Liver (tissue), 8 donors: ENCODE measurements at regions not wholly inside any gene's neighbourhood (a gene's known extent, or its start where the extent isn't known, plus 50 kb on each side); places are given as distances from the start of the nearest gene placed in this dataset.

Source experiments
- DNase-seq: peaks from one replicate; pipeline ENCODE4 v3.0.0-alpha.2; 2017; ENCODE audit warnings: low spot score
- H3K27ac ChIP-seq, 2 donors: one replicate each; pipeline ENCODE4 v1.7.0; 2013; ENCODE audit warnings: inconsistent platforms in 2 of 2, low read length in 2 of 2, control low read depth in 1 of 2, low read depth in 1 of 2, mild to moderate bottlenecking in 1 of 2
- H3K27me3 ChIP-seq, 4 donors: one replicate each; pipeline versions ENCODE4 v1.6.1 to v1.7.0; 2013; ENCODE audit warnings: low read length in 3 of 4, inconsistent platforms in 1 of 4, mild to moderate bottlenecking in 1 of 4, moderate library complexity in 1 of 4; ENCODE audit not compliant: control insufficient read depth in 4 of 4, insufficient read depth in 4 of 4
- H3K36me3 ChIP-seq, 4 donors: one replicate each; pipeline versions ENCODE4 v1.6.1 to v1.7.0; 2013; ENCODE audit warnings: low read length in 3 of 4, mild to moderate bottlenecking in 3 of 4, low read depth in 1 of 4, moderate library complexity in 1 of 4; ENCODE audit not compliant: control insufficient read depth in 4 of 4, insufficient read depth in 3 of 4
- H3K4me1 ChIP-seq, 4 donors: one replicate each; pipeline versions ENCODE4 v1.6.1 to v1.7.0; 2013; ENCODE audit warnings: low read length in 3 of 4, mild to moderate bottlenecking in 3 of 4, moderate library complexity in 1 of 4; ENCODE audit not compliant: control insufficient read depth in 4 of 4, insufficient read depth in 4 of 4
- H3K4me3 ChIP-seq, 3 donors: one replicate each; pipeline versions ENCODE4 v1.6.1 to v1.7.0; 2013; ENCODE audit warnings: low read length in 3 of 3, control low read depth in 1 of 3, low read depth in 1 of 3, mild to moderate bottlenecking in 1 of 3
- H3K9ac ChIP-seq, 2 donors: one replicate each; pipeline ENCODE4 v1.7.0; 2013; ENCODE audit warnings: low read length in 2 of 2, mild to moderate bottlenecking in 2 of 2, moderate library complexity in 2 of 2, control low read depth in 1 of 2, low read depth in 1 of 2
- H3K9me3 ChIP-seq, 4 donors: one replicate each; pipeline versions ENCODE4 v1.6.1 to v1.7.0; 2013; ENCODE audit warnings: low read length in 3 of 4; ENCODE audit not compliant: control insufficient read depth in 4 of 4
- EGR1 ChIP-seq, 2 donors: IDR thresholded peaks; 2 replicates each; pipeline ENCODE4 v1.6.1; 2016 to 2018; ENCODE audit warnings: antibody characterized with exemption in 2 of 2, low read depth in 2 of 2
- FOXA1 ChIP-seq: IDR thresholded peaks from 2 replicates; pipeline ENCODE4 v1.6.1; 2016; ENCODE audit warnings: antibody characterized with exemption
- FOXA2 ChIP-seq: IDR thresholded peaks from 2 replicates; pipeline ENCODE4 v1.6.1; 2016; ENCODE audit warnings: antibody characterized with exemption
- GABPA ChIP-seq, 2 donors: IDR thresholded peaks in 1 of 2; conservative IDR thresholded peaks in 1 of 2; 2 replicates each; pipeline ENCODE4 v1.6.1; 2016; ENCODE audit warnings: antibody characterized with exemption in 2 of 2, mild to moderate bottlenecking in 1 of 2, moderate library complexity in 1 of 2
- HNF4A ChIP-seq, 2 donors: conservative IDR thresholded peaks; 2 replicates each; pipeline ENCODE4 v1.6.1; 2016; ENCODE audit warnings: antibody characterized with exemption in 2 of 2, mild to moderate bottlenecking in 2 of 2
- HNF4G ChIP-seq: IDR thresholded peaks from 2 replicates; pipeline ENCODE4 v1.6.1; 2016; ENCODE audit warnings: antibody characterized with exemption
- JUND ChIP-seq, 2 donors: IDR thresholded peaks; 2 replicates each; pipeline ENCODE4 v1.6.1; 2016; ENCODE audit warnings: antibody characterized with exemption in 2 of 2
- NR2F2 ChIP-seq: IDR thresholded peaks from 2 replicates; pipeline ENCODE4 v1.6.1; 2016; ENCODE audit warnings: antibody characterized with exemption
- RAD21 ChIP-seq, 2 donors: IDR thresholded peaks; 2 replicates each; pipeline ENCODE4 v1.6.1; 2016; ENCODE audit warnings: antibody characterized with exemption in 2 of 2, mild to moderate bottlenecking in 2 of 2
- RXRA ChIP-seq, 2 donors: IDR thresholded peaks; 2 replicates each; pipeline ENCODE4 v1.6.1; 2017 to 2018; ENCODE audit warnings: antibody characterized with exemption in 2 of 2, mild to moderate bottlenecking in 1 of 2
- SP1 ChIP-seq: IDR thresholded peaks from 2 replicates; pipeline ENCODE4 v1.6.1; 2018; ENCODE audit warnings: antibody characterized with exemption, mild to moderate bottlenecking
- TAF1 ChIP-seq: conservative IDR thresholded peaks from 2 replicates; pipeline ENCODE4 v1.6.1; 2016; ENCODE audit warnings: antibody characterized with exemption, mild to moderate bottlenecking
- YY1 ChIP-seq: IDR thresholded peaks from 2 replicates; pipeline ENCODE4 v1.6.1; 2016; ENCODE audit warnings: antibody characterized with exemption, mild to moderate bottlenecking
- WGBS: extraction: QIAGEN DNeasy Blood & Tissue Kit; methylation state at CpG from one replicate; pipeline ENCODE4 v1.1.7; 2013; 5-methylcytosine and 5-hydroxymethylcytosine counted together
- TF ChIP-seq, protein P1 (sequence below): IDR thresholded peaks from 2 replicates; pipeline ENCODE4 v1.6.1; 2016; ENCODE audit warnings: antibody characterized with exemption
- TF ChIP-seq, protein P2 (sequence below): IDR thresholded peaks from 2 replicates; pipeline ENCODE4 v1.6.1; 2016; ENCODE audit warnings: antibody characterized with exemption
- TF ChIP-seq, protein P3 (sequence below): IDR thresholded peaks from 2 replicates; pipeline ENCODE4 v1.6.1; 2016; ENCODE audit warnings: antibody characterized with exemption
- TF ChIP-seq, protein P4 (sequence below): IDR thresholded peaks from 2 replicates; pipeline ENCODE4 v1.6.1; 2016; ENCODE audit warnings: antibody characterized with exemption, mild to moderate bottlenecking
- TF ChIP-seq, protein P5 (sequence below): fragments of 150-350 bp; IDR thresholded peaks from 2 replicates; pipeline ENCODE4 v1.5.1; 2017; ENCODE audit warnings: improper control_type of control experiment, low read depth, low read length; ENCODE audit not compliant: missing input control
- donor health status: healthy.
- donor health status: healthy.
- donor health status: healthy.
- donor health status: healthy.
- donor health status: healthy.

DNA sequence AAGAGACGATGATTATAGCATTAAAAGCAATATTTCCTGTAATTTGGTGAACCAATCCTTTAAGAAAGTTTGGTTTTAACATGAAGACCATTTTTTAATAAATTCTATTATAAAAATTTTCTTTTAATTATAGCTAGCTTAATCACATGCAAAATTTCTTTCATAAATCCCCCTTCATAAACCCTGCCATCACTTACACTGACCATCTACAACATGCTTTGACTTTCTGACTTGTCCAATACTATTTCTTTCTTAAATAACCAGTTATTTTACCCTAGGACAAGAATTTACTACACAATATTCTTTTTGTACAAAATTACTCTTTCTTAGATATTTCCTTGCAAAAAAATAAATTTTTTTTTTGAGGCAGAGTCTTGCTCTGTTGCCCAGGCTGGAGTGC, 1334.8 kb downstream of the CDH11 start:
- DNase-seq, result no peak

DNA sequence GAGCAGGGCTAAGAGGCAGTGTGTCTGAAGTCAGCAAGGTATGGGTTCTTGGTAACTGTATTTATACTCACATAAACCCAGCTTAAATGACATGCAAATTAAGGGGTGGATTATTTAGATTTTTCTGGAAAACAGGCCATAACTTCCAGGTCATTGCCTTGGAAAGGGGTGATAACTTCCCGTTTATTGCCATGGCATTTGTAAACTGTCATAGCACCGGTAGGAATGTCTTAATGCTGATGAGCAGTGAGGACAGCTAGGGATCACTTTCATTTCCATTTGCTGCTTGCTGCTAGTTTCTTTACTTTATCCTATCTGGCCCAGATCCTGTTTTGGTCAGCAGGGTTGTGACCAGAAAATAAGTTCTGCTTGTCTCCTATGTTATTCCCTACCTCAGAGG, 1336.7 kb downstream of the CDH11 start:
- no peaks in the 10 kb centered on the region for H3K27me3 ChIP-seq
- no peak for DNase-seq
- H3K27ac ChIP-seq, result no peak overlapping the region
- no peak overlapping the region for H3K9ac ChIP-seq
- H3K4me1 ChIP-seq, result no peaks in the 10 kb centered on the region
- no peak overlapping the region for H3K4me3 ChIP-seq
- WGBS, result 72% methylated on average over 2 of the region's 2 CpGs
- no peaks in the 10 kb centered on the region for H3K9me3 ChIP-seq
- no peaks in the 10 kb centered on the region for H3K36me3 ChIP-seq
- no peak for TF ChIP-seq EGR1 (IDR thresholded peaks at IDR 0.05; ENCODE audit: low read depth in 2 of 2)
- TF ChIP-seq, protein P1, sequence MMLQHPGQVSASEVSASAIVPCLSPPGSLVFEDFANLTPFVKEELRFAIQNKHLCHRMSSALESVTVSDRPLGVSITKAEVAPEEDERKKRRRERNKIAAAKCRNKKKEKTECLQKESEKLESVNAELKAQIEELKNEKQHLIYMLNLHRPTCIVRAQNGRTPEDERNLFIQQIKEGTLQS, result no peak
- no peak for TF ChIP-seq HNF4A (conservative IDR thresholded peaks at IDR 0.05)
- no peak for TF ChIP-seq GABPA (IDR thresholded peaks at IDR 0.05 in 1 of 2, conservative IDR thresholded peaks at IDR 0.05 in 1 of 2)
- TF ChIP-seq, protein P2, sequence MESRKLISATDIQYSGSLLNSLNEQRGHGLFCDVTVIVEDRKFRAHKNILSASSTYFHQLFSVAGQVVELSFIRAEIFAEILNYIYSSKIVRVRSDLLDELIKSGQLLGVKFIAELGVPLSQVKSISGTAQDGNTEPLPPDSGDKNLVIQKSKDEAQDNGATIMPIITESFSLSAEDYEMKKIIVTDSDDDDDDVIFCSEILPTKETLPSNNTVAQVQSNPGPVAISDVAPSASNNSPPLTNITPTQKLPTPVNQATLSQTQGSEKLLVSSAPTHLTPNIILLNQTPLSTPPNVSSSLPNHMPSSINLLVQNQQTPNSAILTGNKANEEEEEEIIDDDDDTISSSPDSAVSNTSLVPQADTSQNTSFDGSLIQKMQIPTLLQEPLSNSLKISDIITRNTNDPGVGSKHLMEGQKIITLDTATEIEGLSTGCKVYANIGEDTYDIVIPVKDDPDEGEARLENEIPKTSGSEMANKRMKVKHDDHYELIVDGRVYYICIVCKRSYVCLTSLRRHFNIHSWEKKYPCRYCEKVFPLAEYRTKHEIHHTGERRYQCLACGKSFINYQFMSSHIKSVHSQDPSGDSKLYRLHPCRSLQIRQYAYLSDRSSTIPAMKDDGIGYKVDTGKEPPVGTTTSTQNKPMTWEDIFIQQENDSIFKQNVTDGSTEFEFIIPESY, result no peak
- no peak for TF ChIP-seq TAF1
- no peak for TF ChIP-seq FOXA2
- no peak for TF ChIP-seq SP1
- no peak for TF ChIP-seq JUND (IDR thresholded peaks at IDR 0.05)

More for the DNA sequence above, 1334.8 kb downstream of the CDH11 start:
- no peak overlapping the region for H3K27ac ChIP-seq
- WGBS, result 95% methylated on average over 1 of the region's 1 CpG
- no peak overlapping the region for H3K4me3 ChIP-seq
- no peaks in the 10 kb centered on the region for H3K4me1 ChIP-seq
- no peak for TF ChIP-seq GABPA (IDR thresholded peaks at IDR 0.05 in 1 of 2, conservative IDR thresholded peaks at IDR 0.05 in 1 of 2)
- TF ChIP-seq NR2F2, result no peak
- no peak for TF ChIP-seq FOXA1
- no peak for TF ChIP-seq YY1
- no peak for TF ChIP-seq JUND (IDR thresholded peaks at IDR 0.05)
- TF ChIP-seq, protein P1, result no peak
- TF ChIP-seq EGR1 (IDR thresholded peaks at IDR 0.05; ENCODE audit: low read depth in 2 of 2), result no peak
- TF ChIP-seq FOXA2, result no peak
- no peak for TF ChIP-seq RXRA (IDR thresholded peaks at IDR 0.05)
- TF ChIP-seq, protein P2, result no peak
- TF ChIP-seq HNF4A (conservative IDR thresholded peaks at IDR 0.05), result no peak
- TF ChIP-seq RAD21 (IDR thresholded peaks at IDR 0.05), result no peak
- TF ChIP-seq HNF4G, result no peak
- TF ChIP-seq, protein P3, sequence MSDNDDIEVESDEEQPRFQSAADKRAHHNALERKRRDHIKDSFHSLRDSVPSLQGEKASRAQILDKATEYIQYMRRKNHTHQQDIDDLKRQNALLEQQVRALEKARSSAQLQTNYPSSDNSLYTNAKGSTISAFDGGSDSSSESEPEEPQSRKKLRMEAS, result no peak
- TF ChIP-seq, protein P4, sequence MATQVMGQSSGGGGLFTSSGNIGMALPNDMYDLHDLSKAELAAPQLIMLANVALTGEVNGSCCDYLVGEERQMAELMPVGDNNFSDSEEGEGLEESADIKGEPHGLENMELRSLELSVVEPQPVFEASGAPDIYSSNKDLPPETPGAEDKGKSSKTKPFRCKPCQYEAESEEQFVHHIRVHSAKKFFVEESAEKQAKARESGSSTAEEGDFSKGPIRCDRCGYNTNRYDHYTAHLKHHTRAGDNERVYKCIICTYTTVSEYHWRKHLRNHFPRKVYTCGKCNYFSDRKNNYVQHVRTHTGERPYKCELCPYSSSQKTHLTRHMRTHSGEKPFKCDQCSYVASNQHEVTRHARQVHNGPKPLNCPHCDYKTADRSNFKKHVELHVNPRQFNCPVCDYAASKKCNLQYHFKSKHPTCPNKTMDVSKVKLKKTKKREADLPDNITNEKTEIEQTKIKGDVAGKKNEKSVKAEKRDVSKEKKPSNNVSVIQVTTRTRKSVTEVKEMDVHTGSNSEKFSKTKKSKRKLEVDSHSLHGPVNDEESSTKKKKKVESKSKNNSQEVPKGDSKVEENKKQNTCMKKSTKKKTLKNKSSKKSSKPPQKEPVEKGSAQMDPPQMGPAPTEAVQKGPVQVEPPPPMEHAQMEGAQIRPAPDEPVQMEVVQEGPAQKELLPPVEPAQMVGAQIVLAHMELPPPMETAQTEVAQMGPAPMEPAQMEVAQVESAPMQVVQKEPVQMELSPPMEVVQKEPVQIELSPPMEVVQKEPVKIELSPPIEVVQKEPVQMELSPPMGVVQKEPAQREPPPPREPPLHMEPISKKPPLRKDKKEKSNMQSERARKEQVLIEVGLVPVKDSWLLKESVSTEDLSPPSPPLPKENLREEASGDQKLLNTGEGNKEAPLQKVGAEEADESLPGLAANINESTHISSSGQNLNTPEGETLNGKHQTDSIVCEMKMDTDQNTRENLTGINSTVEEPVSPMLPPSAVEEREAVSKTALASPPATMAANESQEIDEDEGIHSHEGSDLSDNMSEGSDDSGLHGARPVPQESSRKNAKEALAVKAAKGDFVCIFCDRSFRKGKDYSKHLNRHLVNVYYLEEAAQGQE, result no peak
- TF ChIP-seq, protein P5, sequence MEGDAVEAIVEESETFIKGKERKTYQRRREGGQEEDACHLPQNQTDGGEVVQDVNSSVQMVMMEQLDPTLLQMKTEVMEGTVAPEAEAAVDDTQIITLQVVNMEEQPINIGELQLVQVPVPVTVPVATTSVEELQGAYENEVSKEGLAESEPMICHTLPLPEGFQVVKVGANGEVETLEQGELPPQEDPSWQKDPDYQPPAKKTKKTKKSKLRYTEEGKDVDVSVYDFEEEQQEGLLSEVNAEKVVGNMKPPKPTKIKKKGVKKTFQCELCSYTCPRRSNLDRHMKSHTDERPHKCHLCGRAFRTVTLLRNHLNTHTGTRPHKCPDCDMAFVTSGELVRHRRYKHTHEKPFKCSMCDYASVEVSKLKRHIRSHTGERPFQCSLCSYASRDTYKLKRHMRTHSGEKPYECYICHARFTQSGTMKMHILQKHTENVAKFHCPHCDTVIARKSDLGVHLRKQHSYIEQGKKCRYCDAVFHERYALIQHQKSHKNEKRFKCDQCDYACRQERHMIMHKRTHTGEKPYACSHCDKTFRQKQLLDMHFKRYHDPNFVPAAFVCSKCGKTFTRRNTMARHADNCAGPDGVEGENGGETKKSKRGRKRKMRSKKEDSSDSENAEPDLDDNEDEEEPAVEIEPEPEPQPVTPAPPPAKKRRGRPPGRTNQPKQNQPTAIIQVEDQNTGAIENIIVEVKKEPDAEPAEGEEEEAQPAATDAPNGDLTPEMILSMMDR, result no peak
- no peak for TF ChIP-seq TAF1
- TF ChIP-seq SP1, result no peak
- H3K36me3 ChIP-seq, result no peaks in the 10 kb centered on the region
- H3K9ac ChIP-seq, result no peak overlapping the region
- no peaks in the 10 kb centered on the region for H3K9me3 ChIP-seq
- no peaks in the 10 kb centered on the region for H3K27me3 ChIP-seq
